ENCODE measurements at regions not wholly inside any gene's neighbourhood (a gene's known extent, or its start where the extent isn't known, plus 50 kb on each side); places are given as distances from the start of the nearest gene placed in this dataset.

DNA sequence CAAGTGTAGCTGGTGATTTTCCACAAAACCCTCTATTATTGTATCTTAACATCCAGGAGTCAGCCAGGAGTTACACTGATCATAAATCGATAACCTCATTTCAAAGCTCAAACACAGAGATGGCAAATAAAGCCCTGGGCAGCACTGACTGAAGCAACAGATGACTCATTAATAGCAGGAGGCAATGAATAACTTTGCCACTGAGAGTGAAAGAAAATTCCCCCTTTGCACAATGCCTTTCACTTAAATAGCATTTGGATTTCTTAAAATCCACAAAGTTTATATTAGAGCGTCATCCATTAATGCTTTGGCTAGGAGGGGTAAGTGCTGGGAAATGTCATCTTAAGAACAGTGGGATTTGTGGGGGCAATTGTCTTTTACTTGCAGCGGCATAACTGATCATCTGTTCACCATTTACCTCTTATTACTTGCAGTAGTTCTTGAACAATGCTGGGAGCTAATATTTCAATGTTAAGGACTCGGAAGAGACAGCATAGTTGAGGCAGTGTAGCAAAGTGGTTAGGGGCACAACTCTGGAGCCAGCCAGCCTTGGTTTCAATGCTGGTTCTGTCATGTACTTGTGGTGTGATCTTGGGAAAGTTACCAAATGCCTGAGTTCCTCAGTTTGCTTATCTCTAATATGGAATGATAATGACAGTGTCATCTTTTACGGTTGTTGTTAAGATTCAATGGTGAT, 630.4 kb upstream of the TBL1XR1 start (continued):
- TF ChIP-seq SMC3 (IDR thresholded peaks at IDR 0.05; ENCODE audit: low read length) (peak; percentile 22; the same call in 1 of the 2 replicates), THAP11 (CRISPR knock-in tag; IDR thresholded peaks at IDR 0.05) (peak; percentile 67), ZNF292 (CRISPR knock-in tag; IDR thresholded peaks at IDR 0.05; ENCODE audit: borderline replicate concordance, low read depth) (0 out of 2 replicates have a peak, but pooled peaks have one; percentile 29), SRSF4 (IDR thresholded peaks at IDR 0.05; ENCODE audit: low read depth, low read length, poor library complexity, severe bottlenecking) (no peak), ZNF101 (CRISPR knock-in tag; IDR thresholded peaks at IDR 0.05; ENCODE audit: borderline replicate concordance, low read depth) (no peak), ZNF652 (CRISPR knock-in tag; IDR thresholded peaks at IDR 0.05; ENCODE audit: borderline replicate concordance, low read depth) (peak; percentile 39; the same call in 1 of the 2 replicates), CBFB (CRISPR knock-in tag; IDR thresholded peaks at IDR 0.05) (no peak), CBX5 (CRISPR knock-in tag; IDR thresholded peaks at IDR 0.05; ENCODE audit: borderline replicate concordance) (no peak), EZH2 (conservative IDR thresholded peaks at IDR 0.05; ENCODE audit: low read depth, low read length) (no peak), ZNF282 (IDR thresholded peaks at IDR 0.05; ENCODE audit: partially characterized antibody) (no peak), ZSCAN12 (CRISPR knock-in tag; IDR thresholded peaks at IDR 0.05) (no peak), SMARCC2 (IDR thresholded peaks at IDR 0.05) (0 out of 2 replicates have a peak, but pooled peaks have one; percentile 49), PAX8 (CRISPR knock-in tag; IDR thresholded peaks at IDR 0.05; ENCODE audit: borderline replicate concordance) (no peak), ZNF510 (CRISPR knock-in tag; IDR thresholded peaks at IDR 0.05; ENCODE audit: low read depth) (no peak)
- TF ChIP-seq, protein P1, sequence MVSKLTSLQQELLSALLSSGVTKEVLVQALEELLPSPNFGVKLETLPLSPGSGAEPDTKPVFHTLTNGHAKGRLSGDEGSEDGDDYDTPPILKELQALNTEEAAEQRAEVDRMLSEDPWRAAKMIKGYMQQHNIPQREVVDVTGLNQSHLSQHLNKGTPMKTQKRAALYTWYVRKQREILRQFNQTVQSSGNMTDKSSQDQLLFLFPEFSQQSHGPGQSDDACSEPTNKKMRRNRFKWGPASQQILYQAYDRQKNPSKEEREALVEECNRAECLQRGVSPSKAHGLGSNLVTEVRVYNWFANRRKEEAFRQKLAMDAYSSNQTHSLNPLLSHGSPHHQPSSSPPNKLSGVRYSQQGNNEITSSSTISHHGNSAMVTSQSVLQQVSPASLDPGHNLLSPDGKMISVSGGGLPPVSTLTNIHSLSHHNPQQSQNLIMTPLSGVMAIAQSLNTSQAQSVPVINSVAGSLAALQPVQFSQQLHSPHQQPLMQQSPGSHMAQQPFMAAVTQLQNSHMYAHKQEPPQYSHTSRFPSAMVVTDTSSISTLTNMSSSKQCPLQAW (CRISPR knock-in tag; IDR thresholded peaks at IDR 0.05), result no peak
- TF ChIP-seq, protein P2, sequence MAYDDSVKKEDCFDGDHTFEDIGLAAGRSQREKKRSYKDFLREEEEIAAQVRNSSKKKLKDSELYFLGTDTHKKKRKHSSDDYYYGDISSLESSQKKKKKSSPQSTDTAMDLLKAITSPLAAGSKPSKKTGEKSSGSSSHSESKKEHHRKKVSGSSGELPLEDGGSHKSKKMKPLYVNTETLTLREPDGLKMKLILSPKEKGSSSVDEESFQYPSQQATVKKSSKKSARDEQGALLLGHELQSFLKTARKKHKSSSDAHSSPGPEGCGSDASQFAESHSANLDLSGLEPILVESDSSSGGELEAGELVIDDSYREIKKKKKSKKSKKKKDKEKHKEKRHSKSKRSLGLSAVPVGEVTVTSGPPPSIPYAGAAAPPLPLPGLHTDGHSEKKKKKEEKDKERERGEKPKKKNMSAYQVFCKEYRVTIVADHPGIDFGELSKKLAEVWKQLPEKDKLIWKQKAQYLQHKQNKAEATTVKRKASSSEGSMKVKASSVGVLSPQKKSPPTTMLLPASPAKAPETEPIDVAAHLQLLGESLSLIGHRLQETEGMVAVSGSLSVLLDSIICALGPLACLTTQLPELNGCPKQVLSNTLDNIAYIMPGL (CRISPR knock-in tag; IDR thresholded peaks at IDR 0.05; ENCODE audit: borderline replicate concordance in 1 of 2, low read depth in 1 of 2), result no peak
- TF ChIP-seq, protein P3, sequence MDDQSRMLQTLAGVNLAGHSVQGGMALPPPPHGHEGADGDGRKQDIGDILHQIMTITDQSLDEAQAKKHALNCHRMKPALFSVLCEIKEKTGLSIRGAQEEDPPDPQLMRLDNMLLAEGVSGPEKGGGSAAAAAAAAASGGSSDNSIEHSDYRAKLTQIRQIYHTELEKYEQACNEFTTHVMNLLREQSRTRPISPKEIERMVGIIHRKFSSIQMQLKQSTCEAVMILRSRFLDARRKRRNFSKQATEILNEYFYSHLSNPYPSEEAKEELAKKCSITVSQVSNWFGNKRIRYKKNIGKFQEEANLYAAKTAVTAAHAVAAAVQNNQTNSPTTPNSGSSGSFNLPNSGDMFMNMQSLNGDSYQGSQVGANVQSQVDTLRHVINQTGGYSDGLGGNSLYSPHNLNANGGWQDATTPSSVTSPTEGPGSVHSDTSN (CRISPR knock-in tag; IDR thresholded peaks at IDR 0.05; ENCODE audit: borderline replicate concordance), result no peak
- TF ChIP-seq, protein P4, sequence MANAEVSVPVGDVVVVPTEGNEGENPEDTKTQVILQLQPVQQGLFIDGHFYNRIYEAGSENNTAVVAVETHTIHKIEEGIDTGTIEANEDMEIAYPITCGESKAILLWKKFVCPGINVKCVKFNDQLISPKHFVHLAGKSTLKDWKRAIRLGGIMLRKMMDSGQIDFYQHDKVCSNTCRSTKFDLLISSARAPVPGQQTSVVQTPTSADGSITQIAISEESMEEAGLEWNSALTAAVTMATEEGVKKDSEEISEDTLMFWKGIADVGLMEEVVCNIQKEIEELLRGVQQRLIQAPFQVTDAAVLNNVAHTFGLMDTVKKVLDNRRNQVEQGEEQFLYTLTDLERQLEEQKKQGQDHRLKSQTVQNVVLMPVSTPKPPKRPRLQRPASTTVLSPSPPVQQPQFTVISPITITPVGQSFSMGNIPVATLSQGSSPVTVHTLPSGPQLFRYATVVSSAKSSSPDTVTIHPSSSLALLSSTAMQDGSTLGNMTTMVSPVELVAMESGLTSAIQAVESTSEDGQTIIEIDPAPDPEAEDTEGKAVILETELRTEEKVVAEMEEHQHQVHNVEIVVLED (CRISPR knock-in tag; IDR thresholded peaks at IDR 0.05; ENCODE audit: borderline replicate concordance), result no peak
- TF ChIP-seq, protein P5, sequence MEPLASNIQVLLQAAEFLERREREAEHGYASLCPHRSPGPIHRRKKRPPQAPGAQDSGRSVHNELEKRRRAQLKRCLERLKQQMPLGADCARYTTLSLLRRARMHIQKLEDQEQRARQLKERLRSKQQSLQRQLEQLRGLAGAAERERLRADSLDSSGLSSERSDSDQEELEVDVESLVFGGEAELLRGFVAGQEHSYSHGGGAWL (CRISPR knock-in tag; IDR thresholded peaks at IDR 0.05), result no peak
- TF ChIP-seq, protein P6, sequence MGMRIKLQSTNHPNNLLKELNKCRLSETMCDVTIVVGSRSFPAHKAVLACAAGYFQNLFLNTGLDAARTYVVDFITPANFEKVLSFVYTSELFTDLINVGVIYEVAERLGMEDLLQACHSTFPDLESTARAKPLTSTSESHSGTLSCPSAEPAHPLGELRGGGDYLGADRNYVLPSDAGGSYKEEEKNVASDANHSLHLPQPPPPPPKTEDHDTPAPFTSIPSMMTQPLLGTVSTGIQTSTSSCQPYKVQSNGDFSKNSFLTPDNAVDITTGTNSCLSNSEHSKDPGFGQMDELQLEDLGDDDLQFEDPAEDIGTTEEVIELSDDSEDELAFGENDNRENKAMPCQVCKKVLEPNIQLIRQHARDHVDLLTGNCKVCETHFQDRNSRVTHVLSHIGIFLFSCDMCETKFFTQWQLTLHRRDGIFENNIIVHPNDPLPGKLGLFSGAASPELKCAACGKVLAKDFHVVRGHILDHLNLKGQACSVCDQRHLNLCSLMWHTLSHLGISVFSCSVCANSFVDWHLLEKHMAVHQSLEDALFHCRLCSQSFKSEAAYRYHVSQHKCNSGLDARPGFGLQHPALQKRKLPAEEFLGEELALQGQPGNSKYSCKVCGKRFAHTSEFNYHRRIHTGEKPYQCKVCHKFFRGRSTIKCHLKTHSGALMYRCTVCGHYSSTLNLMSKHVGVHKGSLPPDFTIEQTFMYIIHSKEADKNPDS (CRISPR knock-in tag; IDR thresholded peaks at IDR 0.05), result no peak
